Neural progenitor cell (in vitro differentiated cells): ENCODE measurements at regions not wholly inside any gene's neighbourhood (a gene's known extent, or its start where the extent isn't known, plus 50 kb on each side); places are given as distances from the start of the nearest gene placed in this dataset.

Experiments
- EZH2phosphoT487 ChIP-seq: fragments of 200-600 bp; sonication (generic); IDR thresholded peaks from 2 replicates; pipeline ENCODE4 v1.6.1; 2017; ENCODE audit warnings: antibody characterized with exemption
- TF ChIP-seq, protein P1 (sequence below): fragments of 200-600 bp; sonication (generic); IDR thresholded peaks from 2 replicates; pipeline ENCODE4 v1.5.1; 2017; ENCODE audit warnings: antibody characterized with exemption, mild to moderate bottlenecking

DNA sequence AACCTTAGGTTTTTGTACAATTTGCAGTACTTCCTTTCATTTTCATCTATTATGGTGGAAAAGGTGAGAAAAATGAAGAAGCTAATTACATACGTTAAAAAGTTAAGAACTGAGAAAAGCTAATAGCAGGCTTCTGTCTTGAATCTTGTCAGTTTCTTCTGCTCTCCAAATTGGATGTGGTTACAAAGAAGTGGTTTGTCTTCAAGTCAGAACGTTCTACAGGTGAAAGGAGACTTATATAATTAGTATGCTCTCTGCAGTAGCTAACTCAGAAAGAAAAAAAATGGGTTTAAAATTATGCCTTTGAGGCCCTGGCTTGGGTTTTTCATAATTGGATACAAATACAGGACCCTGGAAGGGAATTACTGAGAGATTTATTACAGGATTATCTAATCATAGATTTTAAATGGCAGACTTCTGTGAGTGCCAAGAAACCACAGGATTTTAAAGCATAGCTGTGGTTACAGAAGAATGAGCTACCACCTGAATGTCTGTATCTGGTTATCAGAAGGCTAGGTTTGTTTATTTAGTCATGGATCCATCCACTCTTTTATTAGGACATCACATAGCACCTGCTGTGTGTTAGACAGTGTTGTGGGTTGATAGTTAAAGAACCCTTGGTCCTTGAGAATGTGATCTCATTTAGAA is 528.1 kb upstream of the MCTP2 start:
- TF ChIP-seq, protein P1, sequence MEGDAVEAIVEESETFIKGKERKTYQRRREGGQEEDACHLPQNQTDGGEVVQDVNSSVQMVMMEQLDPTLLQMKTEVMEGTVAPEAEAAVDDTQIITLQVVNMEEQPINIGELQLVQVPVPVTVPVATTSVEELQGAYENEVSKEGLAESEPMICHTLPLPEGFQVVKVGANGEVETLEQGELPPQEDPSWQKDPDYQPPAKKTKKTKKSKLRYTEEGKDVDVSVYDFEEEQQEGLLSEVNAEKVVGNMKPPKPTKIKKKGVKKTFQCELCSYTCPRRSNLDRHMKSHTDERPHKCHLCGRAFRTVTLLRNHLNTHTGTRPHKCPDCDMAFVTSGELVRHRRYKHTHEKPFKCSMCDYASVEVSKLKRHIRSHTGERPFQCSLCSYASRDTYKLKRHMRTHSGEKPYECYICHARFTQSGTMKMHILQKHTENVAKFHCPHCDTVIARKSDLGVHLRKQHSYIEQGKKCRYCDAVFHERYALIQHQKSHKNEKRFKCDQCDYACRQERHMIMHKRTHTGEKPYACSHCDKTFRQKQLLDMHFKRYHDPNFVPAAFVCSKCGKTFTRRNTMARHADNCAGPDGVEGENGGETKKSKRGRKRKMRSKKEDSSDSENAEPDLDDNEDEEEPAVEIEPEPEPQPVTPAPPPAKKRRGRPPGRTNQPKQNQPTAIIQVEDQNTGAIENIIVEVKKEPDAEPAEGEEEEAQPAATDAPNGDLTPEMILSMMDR: no peak
- TF ChIP-seq EZH2phosphoT487: no peak
